GM18498 (cell line): ENCODE measurements at regions not wholly inside any gene's neighbourhood (a gene's known extent, or its start where the extent isn't known, plus 50 kb on each side); places are given as distances from the start of the nearest gene placed in this dataset.
"Not testable (repeated sequence)": the region's sequence is repeated elsewhere in the genome, so short reads cannot be mapped to it uniquely, and the experiment has no call there.

Experiments used
- ATAC-seq: cut with Tn5 transposase; IDR thresholded peaks from one replicate; pipeline ENCODE4 v1.9.1; 2021; ENCODE audit warnings: mild to moderate bottlenecking, moderate library complexity; ENCODE audit not compliant: unreplicated experiment

DNA sequence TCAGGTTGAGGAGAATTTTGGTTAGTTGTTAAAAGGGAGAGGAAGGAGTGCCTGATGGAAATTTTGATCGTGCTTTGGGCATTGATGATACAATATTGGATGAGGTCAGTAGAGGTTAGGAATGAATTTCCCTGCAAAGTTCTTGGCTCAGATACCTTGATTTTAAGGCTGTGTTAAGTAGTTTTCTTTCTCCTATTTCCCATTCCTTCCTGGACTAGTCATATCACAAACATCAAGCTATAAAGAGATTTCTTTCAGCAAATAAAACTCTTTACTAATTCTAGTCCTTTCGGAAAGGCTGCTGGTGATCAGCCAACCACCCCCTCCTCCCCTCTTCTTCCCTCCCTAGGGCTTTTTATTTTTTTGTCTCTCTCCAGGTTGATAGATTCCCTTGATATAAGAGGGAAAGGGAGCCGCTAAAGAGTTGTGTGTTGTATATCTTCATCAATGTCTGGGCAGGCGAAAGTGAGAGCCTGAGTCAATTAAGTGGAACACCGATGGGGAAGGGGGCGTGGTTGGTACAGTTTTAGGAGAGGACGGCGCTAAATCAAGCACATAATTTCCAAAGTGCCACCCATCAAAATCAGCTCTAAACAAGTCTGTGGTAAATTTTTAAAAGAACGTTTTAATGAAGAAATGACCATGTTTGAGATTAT, 100.1 kb upstream of the PLXNA2 start:
- no peak for ATAC-seq

GRCh38 chr1:208347191-208347590, 103.0 kb upstream of the PLXNA2 start:
- no peak for ATAC-seq

GRCh38 chr1:208349694-208350330, 105.6 kb upstream of the PLXNA2 start:
- ATAC-seq, result no peak

- ATAC-seq, result no peak
Observed at GRCh38 chr1:208350815-208351214, 106.6 kb upstream of the PLXNA2 start.

DNA sequence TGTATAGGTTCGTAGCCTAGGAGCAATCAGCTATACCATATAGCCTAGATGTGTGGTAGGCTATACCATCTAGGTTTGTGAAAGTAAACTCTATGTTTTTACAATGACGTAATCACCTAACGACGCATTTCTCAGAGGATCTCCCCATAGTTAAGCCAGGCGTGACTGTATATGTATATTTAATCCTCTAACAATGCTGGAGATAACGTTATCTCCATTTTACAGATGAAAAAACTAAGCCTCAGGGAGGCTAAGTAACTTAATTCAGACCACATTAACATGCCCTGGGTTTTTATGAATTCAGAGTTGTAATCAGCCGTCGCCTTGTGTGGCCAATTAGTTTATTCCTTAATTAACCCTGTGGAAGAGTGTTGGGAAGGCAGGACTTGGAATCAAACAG, 107.7 kb upstream of the PLXNA2 start:
- no peak for ATAC-seq

- ATAC-seq, result not testable (repeated sequence)
Observed at GRCh38 chr1:208353797-208354196, 109.6 kb upstream of the PLXNA2 start.

- ATAC-seq, result no peak
Observed at GRCh38 chr1:208357644-208358507, 113.7 kb upstream of the PLXNA2 start.

DNA sequence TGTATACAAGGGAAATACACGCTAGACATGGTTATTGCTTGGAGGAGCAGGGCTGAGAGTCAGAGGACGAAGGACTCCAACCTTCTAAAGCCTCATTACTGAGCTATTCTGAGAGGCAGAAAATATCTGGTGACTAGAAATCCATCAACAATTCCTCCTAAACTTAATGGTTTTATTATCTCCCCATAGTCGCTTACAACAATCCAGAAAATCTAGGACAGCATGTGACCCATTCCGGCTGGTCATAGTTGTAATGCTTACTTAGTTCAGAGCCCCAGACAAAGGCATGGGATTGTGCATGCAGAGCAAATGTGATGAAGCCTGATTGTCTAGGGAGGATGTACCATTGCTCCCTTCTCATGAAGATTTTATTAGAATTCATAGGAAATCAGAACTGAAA, 114.5 kb upstream of the PLXNA2 start:
- ATAC-seq, result no peak

DNA sequence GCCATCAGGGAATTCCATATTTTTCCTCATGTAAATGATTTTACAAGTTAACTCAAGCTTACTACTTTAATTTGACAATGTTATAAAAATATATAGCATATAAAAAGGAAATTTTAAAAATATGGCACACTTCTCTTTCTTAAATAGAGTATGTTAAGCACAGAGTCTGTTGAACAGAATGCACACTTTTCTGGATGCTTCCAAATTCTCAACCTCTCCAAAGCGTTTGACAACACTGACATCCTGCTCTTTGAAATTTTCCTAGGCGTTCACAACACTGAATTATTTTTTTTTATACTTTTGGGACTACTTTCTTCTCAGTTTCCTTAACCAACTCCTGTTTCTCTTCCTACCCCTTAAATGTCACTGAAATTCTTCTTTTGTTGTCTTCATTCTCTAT, 117.8 kb upstream of the PLXNA2 start:
- ATAC-seq, result no peak

- no peak for ATAC-seq
Observed at GRCh38 chr1:208366559-208366958, 122.4 kb upstream of the PLXNA2 start.

DNA sequence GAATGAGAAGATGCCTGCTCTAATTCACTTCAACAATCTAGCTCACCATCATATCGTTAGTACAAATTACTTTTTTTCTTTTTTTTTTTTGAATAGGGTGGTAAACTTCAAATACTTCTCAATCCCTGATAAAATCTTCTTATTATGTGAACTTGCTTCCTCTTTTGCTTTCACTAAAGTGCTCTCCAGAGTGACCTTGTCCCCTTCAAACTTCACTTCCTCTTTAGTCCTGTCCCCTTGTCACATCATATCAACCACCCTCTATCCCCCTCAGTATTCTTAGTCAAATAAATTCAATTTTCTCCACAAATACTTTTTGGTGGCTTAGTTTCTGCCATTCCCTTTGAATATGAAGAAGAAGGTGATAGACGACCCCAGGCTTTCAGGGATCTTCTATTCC, 124.9 kb upstream of the PLXNA2 start:
- ATAC-seq, result no peak

DNA sequence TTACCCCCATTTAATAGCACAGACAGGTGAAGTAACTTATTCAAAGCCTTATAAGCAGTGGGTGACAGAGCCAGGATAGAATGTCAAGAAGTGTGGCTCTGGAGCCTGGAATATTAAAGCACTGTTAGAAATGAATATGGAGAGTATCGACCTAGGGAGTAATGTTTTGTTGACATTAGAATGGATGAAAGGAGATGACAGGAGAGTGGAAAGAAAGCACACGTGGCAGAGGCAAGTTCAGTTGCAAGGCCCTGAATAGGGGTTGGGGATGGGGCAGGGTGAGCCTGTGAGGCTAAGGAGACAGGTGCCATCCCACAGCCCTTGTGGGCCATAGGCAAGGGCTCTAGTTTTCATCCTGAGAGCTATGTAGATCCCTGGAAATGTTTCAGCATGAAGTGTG, 125.5 kb upstream of the PLXNA2 start:
- no peak for ATAC-seq

GRCh38 chr1:208374391-208374941, 130.3 kb upstream of the PLXNA2 start:
- ATAC-seq, result no peak

GRCh38 chr1:208381481-208381880, 137.3 kb upstream of the PLXNA2 start:
- no peak for ATAC-seq

- ATAC-seq, result no peak
Observed at GRCh38 chr1:208387908-208388811, 144.0 kb upstream of the PLXNA2 start.

DNA sequence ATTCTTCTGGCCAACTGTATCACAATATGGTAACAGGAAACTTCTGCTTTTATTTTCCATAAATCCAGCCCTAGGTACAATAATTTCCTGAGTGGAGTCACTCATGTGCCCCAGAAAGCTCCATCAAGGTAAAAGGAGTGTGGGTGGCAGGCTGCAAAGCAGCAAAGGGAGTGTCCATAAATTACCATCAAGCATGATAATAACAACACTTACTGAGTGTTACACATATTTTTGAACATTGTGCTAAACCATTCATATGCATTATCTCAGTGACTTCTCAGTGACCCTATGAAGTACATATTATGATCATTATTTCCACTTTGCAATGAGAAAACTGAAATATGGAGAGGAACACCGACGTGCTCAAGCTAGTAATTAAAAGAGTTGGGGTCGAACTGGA, 149.2 kb upstream of the PLXNA2 start:
- ATAC-seq, result no peak

DNA sequence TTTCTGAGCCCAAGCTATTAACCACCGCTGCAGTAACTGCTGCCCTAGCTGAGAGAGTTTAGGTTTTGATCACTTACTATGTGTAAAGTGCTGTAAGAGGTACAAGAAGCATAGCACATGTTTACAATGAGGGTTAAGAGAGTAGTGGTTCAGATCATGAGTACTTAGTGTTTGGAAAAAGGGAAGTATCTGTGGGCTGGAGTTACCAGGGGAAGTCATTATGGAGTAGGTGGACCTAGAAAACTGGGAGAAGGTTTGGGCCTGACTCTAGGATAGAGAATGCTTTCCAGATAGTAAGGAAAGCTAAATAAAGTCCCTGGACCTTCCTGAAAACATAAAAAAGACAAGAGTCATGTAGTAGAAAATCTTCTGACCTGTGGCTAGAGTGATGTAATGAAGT, 149.6 kb upstream of the PLXNA2 start:
- ATAC-seq, result no peak

GRCh38 chr1:208397286-208397685, 153.1 kb upstream of the PLXNA2 start:
- no peak for ATAC-seq

DNA sequence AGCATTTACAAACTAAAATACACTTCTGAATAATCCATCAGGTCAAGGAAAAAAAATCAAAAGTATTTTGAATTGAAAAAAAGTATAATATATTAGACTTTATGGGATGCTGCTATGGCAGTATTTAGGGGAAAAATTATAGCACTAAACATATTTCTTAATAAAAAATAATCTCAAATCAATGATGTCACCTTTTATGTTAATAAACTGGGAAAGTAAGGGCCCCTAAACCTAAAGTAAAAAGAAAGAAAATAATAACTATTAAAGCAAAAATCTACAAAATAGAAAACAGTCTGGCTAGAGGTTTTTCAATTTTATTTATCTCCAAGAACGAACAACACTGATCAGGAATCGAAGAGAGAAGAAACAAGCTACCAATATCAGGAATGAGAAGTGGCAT, 160.8 kb upstream of the PLXNA2 start:
- ATAC-seq, result no peak

- no peak for ATAC-seq
Observed at GRCh38 chr1:208409176-208409575, 165.0 kb upstream of the PLXNA2 start.

- no peak for ATAC-seq
Observed at GRCh38 chr1:208410409-208410808, 166.2 kb upstream of the PLXNA2 start.
